Stimulated activated CD4-positive, alpha-beta T cell treated with anti-CD3 and anti-CD28 coated beads, TNF-alpha, amount 100 ng/mL, for 1 hour (primary cell): ENCODE measurements at regions not wholly inside any gene's neighbourhood (a gene's known extent, or its start where the extent isn't known, plus 50 kb on each side); places are given as distances from the start of the nearest gene placed in this dataset.

Experiments
- DNase-seq, 3 donors: peaks; one replicate each; pipeline ENCODE4 v3.0.0-alpha.2; 2020; ENCODE audit warnings: low read depth in 3 of 3, low spot score in 1 of 3

GRCh38 chr17:5635949-5636348 is 51.6 kb upstream of the NLRP1 start:
- DNase-seq = no peak

GRCh38 chr17:5638596-5638995 is 54.3 kb upstream of the NLRP1 start:
- no peak for DNase-seq

- DNase-seq = no peak
These were observed 56.4 kb upstream of the NLRP1 start for GRCh38 chr17:5640726-5641125.

GRCh38 chr17:5642752-5643151 is 58.4 kb upstream of the NLRP1 start:
- no peak for DNase-seq

DNA sequence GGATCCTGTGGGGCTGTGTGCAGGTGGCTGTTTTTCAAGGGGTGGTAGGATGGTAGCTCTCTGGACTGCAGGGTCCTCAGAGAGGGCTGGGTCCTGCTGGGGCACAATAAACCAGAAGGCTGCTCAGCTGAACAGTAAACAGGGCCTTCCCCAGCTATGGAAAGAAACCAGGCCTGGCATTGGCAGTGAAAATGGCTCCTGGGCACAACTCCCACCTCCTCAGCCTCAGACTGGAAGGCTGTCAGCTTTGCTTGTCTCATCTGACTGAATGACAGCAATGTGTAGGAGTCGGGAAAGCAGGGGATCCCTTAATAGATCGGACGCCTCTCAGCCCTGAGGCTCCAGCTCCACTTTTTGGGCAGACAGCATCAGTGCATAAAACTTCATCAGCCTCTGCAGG is 59.8 kb upstream of the NLRP1 start:
- no peak for DNase-seq

- no peak for DNase-seq
These were observed 67.0 kb upstream of the NLRP1 start for GRCh38 chr17:5651348-5651747.

DNA sequence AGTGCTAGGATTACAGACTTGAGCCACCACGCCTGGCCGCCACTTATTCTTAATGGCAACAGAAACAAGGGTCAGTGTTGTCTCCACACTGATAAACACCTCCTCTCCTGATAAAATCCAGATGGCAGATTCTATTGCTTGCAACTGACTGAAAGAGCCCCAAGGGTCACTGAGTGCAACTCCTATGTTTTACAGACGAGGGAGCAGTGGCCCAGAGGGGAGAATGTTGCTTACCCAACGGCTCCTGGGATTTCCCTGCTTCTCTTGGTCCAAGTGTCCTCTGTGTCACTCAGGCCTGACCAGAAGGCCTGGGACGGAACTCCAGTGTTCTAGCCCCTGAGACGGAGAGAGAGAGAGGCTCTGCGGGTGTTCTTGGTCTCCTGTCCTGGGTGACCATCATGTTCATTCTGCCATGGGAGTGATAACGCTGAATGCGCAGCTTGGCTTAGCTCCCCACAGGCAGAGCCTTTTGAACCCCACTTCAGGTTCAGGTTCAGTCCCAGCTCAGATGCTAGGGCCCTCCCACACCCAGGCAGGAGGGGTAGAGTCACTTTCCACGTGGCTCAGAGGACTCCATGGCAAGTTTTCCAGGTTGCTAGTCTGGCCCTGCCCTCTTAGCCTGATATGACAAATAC is 77.3 kb upstream of the NLRP1 start:
- DNase-seq = no peak

DNA sequence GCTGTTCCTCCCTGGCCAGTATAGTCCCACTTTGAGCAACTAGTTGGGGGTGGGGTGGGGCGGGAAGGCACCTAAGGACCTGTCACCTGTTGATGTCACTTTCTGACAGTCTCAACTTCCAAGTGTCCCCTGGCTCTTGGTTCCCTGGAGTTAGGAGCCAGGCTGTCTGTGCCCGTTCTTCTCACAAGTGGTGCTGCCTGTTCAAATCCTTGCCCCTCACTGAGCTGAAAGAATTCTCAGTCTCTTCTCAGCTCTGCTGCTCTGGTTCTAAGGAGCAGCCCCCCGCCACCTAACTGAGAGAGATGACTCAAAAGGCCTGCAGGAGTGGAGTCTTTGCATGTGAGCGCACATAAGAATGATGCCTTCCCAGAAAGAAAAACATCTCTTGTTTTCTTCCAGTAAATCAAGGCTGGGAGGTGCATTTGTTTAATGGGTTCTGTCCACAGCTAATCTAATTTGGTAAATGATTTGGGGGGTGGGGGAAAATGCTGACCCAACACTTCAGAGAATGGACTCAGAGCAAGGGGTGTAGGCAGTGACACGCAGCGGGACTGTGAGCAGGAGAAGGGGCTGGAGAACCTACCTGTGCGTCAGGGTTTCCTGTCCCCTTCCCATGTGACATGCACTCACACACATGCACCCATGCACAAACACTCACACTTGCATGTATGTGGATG is 78.2 kb upstream of the NLRP1 start:
- no peak for DNase-seq

DNA sequence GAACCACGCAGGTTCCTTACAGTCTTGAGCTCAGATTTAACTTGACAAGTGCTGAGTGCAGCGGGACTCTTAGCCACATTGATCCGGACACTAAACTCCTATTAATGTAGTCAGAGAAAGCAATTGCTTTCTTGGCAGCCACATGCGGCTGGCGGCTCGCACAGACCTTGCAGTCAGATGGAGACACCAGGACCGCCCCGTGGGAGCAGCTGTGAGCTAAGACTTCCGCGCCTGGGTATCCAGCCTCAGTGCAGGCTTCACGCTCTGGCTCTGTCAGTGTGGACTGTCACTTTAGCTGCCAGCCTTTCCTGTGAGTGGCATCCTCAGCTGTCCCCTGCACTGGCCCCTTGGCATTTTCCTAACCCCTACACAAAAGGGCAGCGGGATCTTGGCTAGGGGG is 80.9 kb upstream of the NLRP1 start:
- DNase-seq = no peak

GRCh38 chr17:5667871-5668270 is 83.6 kb upstream of the NLRP1 start:
- no peak for DNase-seq

DNA sequence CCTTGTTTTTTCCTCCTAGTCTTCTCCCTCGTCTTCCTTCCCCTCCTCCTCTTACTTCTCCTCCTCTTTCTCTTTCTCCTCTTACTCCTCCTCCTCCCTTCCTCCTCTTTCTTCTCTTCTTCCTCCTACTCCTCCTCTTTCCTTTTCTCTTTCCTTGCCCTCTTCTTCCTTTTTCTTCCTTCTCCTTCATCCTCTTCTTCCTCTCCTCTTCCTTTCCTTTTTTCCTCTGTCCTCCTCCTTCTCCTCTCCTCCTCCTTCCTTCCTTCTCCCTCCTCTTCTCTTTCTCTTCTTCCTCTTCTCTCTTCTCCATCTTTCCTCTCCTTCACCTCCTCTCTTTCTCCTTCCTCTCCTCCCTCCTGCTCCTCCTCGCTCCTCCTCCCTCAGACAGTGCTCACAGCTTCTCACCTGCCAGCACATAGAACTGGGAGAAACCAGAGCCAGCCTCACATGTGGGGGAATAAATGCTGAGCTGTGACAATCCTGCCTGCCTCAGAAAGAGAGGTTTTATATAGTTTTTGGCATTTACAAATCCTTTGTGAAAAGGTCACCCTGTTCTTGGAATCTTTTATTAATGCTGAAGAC is 84.3 kb upstream of the NLRP1 start:
- DNase-seq = no peak

GRCh38 chr17:5669191-5669590 is 84.9 kb upstream of the NLRP1 start:
- no peak for DNase-seq

DNA sequence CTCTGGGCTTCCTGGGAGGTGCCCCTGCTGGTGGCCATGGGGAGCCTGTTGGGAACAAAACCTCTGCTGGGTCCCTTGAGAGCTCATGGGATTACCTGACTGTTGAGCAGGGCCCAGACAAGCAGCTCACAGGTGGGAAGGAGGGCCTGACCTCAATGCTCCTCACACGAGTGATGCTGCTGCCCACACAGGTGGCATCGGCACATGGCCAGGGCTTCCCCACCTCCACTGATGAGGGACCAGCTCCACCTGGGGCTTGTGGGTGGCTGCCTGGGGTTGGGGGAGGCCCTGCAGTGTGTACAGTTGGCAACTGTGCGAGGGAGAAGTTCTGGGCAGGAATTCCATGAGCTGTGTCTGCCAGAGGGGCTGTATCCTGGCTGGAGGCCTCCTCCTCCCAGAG is 87.8 kb upstream of the NLRP1 start:
- no peak for DNase-seq

DNA sequence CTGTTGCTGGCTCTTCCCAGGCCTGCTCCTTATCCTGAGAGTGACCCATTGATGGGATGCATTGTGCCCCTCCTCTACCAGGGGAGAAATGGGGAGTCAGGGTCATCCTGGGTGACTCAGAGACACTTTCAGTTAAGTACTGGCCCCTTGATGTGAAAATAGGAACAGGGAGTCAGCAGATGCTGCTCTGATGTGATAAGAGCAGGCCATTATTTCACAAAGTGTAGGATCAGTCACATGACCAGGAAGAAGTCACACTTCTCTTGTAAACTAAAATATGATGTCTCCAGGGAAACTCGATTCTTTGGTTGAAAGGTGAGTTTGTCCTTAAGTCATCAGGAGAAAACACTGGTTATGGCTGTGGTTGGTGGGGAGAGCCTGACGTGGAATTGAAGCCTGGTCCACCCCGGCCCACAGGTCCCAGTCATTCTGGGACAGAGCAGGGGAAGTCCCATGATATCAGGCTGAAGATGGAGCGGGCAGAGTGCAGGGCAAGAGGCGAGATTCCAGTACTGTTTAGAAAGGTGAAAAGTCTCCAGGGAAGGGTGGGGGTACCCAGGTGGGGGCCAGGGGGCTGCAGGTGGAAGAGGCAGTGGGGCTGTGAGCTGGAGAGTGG is 88.6 kb upstream of the NLRP1 start:
- DNase-seq = no peak

- DNase-seq = no peak
These were observed 91.5 kb upstream of the NLRP1 start for GRCh38 chr17:5675625-5676421.

DNA sequence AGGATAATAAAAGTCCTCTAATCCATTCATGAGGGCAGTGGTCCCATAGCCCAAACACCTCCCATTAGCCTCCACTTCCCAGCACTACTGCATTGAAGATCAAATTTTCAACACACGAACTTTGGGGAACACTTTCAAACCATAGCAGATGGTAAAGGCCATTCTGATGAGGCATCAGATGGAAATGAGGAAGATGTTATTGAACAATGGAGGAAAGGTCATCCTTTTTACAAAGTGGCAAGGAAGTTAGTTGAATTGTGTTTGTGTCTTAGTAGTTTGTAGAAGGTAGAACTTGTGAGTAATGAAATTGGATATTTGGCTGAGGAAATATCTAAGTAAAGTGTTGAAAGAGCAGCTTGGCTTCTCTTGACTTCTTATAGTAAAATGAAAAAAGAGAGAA is 93.3 kb upstream of the NLRP1 start:
- DNase-seq = no peak

GRCh38 chr17:5678171-5678570 is 93.9 kb upstream of the NLRP1 start:
- DNase-seq = no peak

DNA sequence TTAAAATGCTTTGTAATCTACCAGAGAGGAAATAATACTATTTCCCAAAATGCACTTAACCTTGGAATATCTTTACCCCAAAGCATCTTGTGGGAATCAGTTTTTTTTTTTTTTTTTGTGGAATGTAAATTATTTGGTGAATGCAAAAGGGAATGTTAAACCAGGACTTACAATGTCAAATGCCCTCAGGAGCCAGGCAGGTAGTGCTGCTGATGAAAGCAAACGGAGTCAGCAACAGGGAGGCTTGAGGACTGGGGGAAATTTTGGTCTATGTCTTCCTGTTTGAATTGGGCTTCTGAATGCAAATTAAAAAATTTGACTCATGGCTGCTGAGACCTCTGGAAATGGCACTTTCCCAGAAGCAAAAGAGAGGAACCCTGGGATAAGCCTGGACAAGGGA is 96.5 kb upstream of the NLRP1 start:
- no peak for DNase-seq

GRCh38 chr17:5683241-5683640 is 98.9 kb upstream of the NLRP1 start:
- no peak for DNase-seq

GRCh38 chr17:5686074-5686635 is 101.8 kb upstream of the NLRP1 start:
- no peak for DNase-seq

DNA sequence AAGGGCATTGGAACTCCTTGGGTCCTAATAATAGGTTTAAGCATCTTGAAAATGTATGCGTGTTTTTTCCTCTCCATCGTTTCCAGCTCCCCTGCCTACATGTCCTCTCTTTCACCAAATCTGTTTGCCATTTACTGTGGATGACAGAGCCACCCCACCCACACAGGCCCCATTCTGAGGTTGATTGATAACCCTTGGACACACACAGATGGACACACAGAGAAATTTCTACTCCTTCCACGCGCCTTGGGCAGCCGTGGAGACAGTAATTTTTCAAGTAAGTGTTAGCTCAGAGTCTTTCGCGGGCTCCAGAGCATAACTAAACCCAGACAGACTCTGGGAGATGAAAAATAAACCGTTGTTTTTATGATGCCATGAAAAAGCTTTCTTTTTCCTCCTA is 103.3 kb upstream of the NLRP1 start:
- DNase-seq = no peak
